ENCODE measurements at regions not wholly inside any gene's neighbourhood (a gene's known extent, or its start where the extent isn't known, plus 50 kb on each side); places are given as distances from the start of the nearest gene placed in this dataset.

- H3K4me2 ChIP-seq (ENCODE audit: low read length), result no peak overlapping the region
- no peaks in the 10 kb centered on the region for H4K20me1 ChIP-seq (ENCODE audit: control insufficient read depth, insufficient read depth, low read depth, low read length)
- no peaks in the 10 kb centered on the region for H3K79me2 ChIP-seq (ENCODE audit: control insufficient read depth, low read length)
- no peak overlapping the region for H3K4me3 ChIP-seq (ENCODE audit: low read length)
- H3K27me3 ChIP-seq (ENCODE audit: control insufficient read depth, low read length), result no peaks in the 10 kb centered on the region
- H3K4me1 ChIP-seq (ENCODE audit: control insufficient read depth, low read length), result no peaks in the 10 kb centered on the region
- H3F3A ChIP-seq (ENCODE audit: control insufficient read depth, insufficient read depth), result no peaks in the 10 kb centered on the region
- H3K9me3 ChIP-seq (ENCODE audit: control insufficient read depth, insufficient read depth, low read length), result no peaks in the 10 kb centered on the region
- H3K27ac ChIP-seq (ENCODE audit: low read depth, low read length), result no peak overlapping the region
- no peak for TF ChIP-seq CTCF (IDR thresholded peaks at IDR 0.05; ENCODE audit: low read depth, low read length, poor library complexity, severe bottlenecking)
- no peak for TF ChIP-seq EZH2phosphoT487 (IDR thresholded peaks at IDR 0.05; ENCODE audit: borderline replicate concordance, low read length)
- H3K36me3 ChIP-seq (ENCODE audit: control insufficient read depth, low read length), result no peaks in the 10 kb centered on the region
- no peaks in the 10 kb centered on the region for H3K9me2 ChIP-seq (replicated peaks; ENCODE audit: control insufficient read depth, low read length)
Measured at GRCh38 chr9:26308328-26308727, 584.3 kb downstream of the CAAP1 start.

- Histone ChIP-seq H4K20me1 (ENCODE audit: control insufficient read depth, insufficient read depth, low read depth, low read length) (no peaks in the 10 kb centered on the region), H3F3A (ENCODE audit: control insufficient read depth, insufficient read depth) (no peaks in the 10 kb centered on the region), H3K4me1 (ENCODE audit: control insufficient read depth, low read length) (no peaks in the 10 kb centered on the region), H3K27me3 (ENCODE audit: control insufficient read depth, low read length) (no peaks in the 10 kb centered on the region), H3K9me2 (replicated peaks; ENCODE audit: control insufficient read depth, low read length) (no peaks in the 10 kb centered on the region), H3K9me3 (ENCODE audit: control insufficient read depth, insufficient read depth, low read length) (no peaks in the 10 kb centered on the region), H3K27ac (ENCODE audit: low read depth, low read length) (no peak overlapping the region), H3K36me3 (ENCODE audit: control insufficient read depth, low read length) (no peaks in the 10 kb centered on the region), H3K79me2 (ENCODE audit: control insufficient read depth, low read length) (no peaks in the 10 kb centered on the region), H3K4me3 (ENCODE audit: low read length) (no peak overlapping the region), H3K4me2 (ENCODE audit: low read length) (no peak overlapping the region)
- TF ChIP-seq CTCF (IDR thresholded peaks at IDR 0.05; ENCODE audit: low read depth, low read length, poor library complexity, severe bottlenecking), result no peak
- no peak for TF ChIP-seq EZH2phosphoT487 (IDR thresholded peaks at IDR 0.05; ENCODE audit: borderline replicate concordance, low read length)
Measured at GRCh38 chr9:26301659-26302058, 590.9 kb downstream of the CAAP1 start.

GRCh38 chr9:26301046-26301445 is 591.6 kb downstream of the CAAP1 start:
- Histone ChIP-seq H3K27me3 (ENCODE audit: control insufficient read depth, low read length) (no peaks in the 10 kb centered on the region), H3K4me3 (ENCODE audit: low read length) (no peak overlapping the region), H4K20me1 (ENCODE audit: control insufficient read depth, insufficient read depth, low read depth, low read length) (no peaks in the 10 kb centered on the region), H3K27ac (ENCODE audit: low read depth, low read length) (no peak overlapping the region), H3K9me2 (replicated peaks; ENCODE audit: control insufficient read depth, low read length) (no peaks in the 10 kb centered on the region), H3K36me3 (ENCODE audit: control insufficient read depth, low read length) (no peaks in the 10 kb centered on the region), H3F3A (ENCODE audit: control insufficient read depth, insufficient read depth) (no peaks in the 10 kb centered on the region), H3K79me2 (ENCODE audit: control insufficient read depth, low read length) (no peaks in the 10 kb centered on the region), H3K9me3 (ENCODE audit: control insufficient read depth, insufficient read depth, low read length) (no peaks in the 10 kb centered on the region), H3K4me1 (ENCODE audit: control insufficient read depth, low read length) (no peaks in the 10 kb centered on the region), H3K4me2 (ENCODE audit: low read length) (no peak overlapping the region)
- no peak for TF ChIP-seq EZH2phosphoT487 (IDR thresholded peaks at IDR 0.05; ENCODE audit: borderline replicate concordance, low read length)
- no peak for TF ChIP-seq CTCF (IDR thresholded peaks at IDR 0.05; ENCODE audit: low read depth, low read length, poor library complexity, severe bottlenecking)
